IPS-NIHi7 (cell line): ENCODE measurements at regions not wholly inside any gene's neighbourhood (a gene's known extent, or its start where the extent isn't known, plus 50 kb on each side); places are given as distances from the start of the nearest gene placed in this dataset.

ENCODE experiments used
- DNase-seq: peaks from one replicate; pipeline ENCODE4 v3.0.0; 2012; ENCODE audit warnings: mixed read lengths; ENCODE audit errors: extremely low spot score

DNA sequence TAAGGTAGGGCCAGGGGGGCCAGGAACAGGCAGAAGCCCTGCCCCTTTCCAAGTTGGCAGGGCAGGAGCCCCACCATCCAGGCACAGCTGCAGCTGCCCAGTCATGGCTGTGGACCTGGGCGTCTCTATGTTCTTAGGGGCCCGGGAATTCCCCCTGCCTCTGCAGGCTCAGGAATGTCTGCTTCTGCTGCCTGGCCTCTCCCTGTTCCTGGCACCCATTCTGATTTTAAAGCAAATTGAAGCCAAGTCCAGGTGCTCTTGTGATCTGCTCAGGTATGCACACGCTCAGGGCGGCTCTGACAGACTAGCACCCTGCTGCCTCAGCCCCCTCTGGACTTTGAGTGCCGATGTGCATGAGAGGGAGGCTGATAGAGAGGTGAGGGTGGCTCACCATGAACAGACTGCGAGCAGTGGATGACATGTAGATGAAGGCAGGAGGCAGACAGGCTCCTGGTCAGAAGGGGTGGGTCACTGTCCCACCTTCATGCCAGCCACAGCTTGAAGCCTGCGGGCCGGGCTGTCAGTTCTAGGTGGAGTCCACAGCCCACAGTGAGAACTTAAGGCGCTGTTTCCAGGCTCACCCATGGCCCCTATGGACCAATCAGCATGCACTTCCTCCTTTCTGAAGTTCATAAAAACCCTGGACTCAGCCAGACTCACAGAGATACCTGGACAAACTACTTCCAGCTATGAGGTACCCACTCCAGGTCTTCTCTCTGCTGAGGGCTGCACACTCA is 747.8 kb upstream of the GBE1 start:
- no peak for DNase-seq

GRCh38 chr3:82506204-82506603 is 744.8 kb upstream of the GBE1 start:
- DNase-seq = no peak

DNA sequence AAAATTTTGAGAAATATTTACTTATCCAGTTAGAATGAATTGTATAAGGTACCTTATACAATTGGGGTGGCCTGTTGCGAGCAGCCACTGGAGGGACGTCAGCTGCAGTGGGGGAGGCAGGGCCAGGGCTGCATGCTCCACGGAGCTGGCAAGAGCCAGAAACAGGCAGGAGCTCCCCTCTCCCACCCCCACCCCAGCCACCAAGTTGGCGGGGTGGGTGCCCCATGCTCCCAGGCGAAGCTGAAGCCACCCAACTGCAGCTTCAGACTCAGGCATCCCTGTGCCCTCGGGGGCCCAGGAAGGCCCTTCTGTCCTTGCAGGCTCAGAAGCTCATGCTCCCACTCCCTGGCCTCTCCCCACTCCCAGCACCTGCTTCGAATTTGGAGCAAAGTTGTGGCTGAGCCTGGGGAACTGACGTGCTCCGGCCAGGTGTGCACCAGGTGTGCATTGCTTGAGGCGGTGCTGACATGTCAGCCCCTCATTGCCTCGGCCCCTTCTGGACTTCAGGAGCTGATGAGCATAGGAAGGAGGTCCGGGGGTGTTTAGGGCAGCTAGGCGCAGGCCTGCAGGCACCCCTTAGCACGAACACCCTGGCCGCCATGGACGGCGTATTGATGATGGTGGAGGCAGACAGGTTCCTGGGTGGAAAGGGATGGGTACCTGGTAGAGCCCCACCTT is 743.8 kb upstream of the GBE1 start:
- DNase-seq = no peak

DNA sequence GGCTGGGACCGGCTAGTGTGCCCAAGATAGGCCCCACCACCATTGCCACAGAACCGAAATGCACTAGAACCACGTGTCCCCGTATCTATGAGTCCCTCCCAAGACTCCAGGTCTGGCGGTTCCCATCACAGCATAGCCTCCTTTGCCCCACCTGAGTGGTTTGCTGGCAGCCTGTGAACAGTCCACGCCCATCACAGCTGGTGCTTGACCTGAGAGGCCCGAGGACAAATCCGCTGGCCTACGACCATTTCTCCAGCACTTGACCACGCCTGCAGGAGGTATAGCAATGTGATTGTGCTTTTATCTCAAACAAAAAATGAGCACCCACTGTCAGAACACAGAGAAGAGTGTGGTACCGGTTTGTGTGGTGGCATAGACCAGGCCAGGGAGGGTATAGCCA is 736.7 kb upstream of the GBE1 start:
- DNase-seq = no peak

DNA sequence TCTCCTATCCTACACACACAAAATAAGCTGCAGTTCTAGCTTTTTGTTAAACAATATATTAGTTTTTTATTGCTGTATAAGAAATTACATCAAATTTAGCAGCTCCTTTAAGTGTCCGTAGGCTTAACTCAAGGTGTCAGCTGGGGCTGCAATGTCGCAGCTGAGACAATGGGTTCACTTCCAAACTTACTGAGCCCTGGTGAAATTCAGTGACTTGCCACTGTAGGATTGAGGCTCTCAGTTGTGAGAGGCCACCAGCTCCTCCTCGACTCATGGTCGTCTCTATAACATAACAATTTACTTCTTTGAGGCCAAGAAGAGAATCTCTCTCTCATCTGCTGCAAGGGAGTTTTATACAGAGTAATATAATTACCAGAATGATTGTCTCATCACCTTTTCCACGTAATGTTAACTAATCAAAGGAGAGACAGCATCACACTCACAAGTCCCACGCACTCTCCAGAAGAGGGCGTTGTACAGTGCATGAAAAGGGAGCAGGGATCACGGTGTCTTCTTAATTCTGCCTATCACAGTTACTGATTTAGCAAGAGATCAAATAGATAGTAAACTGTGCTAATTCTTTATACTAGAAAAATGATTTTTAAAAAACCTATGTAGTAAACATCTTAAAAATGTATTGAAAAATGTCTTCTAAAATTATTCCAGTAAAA is 735.6 kb upstream of the GBE1 start:
- peak; percentile 43 for DNase-seq

DNA sequence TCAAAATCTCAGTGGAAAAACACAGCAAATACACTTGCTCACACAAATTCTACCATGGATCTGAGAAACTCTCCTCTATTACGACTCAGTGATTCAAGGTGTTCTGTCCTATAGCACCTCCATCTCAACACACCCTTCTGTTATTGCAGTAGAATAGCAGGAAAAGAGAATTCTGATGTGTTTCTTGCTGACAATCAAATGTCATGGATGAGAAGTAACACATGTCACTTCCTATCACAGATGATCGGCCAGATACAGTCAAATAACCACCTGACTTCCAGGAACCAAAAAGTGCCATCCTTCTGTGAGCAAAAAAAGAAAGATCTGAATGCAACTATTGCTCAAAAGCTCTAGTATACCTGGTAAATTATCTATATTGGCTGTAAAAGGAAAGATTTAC is 734.2 kb upstream of the GBE1 start:
- DNase-seq = no peak

- DNase-seq = no peak
These were observed 733.6 kb upstream of the GBE1 start for GRCh38 chr3:82494977-82495489.

GRCh38 chr3:82493858-82494257 is 732.4 kb upstream of the GBE1 start:
- no peak for DNase-seq

- no peak for DNase-seq
These were observed 713.9 kb upstream of the GBE1 start for GRCh38 chr3:82475306-82475705.

DNA sequence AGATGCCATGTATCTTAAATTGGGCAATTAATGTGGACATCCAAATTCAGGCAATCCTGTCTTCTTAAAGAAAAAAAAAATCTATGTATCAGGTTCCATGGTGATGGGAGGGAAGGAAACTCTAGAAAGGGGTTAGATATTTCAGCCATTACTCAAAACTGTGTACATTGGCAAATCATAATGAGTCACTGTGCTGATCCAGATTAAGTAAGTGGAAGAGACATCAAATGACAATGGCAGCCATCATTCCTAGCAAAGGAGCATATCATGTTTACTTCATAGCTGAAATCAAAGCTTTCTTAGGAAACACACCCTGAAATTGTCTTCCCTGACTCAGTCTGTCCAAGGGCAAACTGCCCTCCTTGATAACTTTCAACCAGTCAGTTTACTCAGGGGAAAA is 713.3 kb upstream of the GBE1 start:
- DNase-seq = no peak

- DNase-seq = no peak
These were observed 712.6 kb upstream of the GBE1 start for GRCh38 chr3:82473864-82474541.

DNA sequence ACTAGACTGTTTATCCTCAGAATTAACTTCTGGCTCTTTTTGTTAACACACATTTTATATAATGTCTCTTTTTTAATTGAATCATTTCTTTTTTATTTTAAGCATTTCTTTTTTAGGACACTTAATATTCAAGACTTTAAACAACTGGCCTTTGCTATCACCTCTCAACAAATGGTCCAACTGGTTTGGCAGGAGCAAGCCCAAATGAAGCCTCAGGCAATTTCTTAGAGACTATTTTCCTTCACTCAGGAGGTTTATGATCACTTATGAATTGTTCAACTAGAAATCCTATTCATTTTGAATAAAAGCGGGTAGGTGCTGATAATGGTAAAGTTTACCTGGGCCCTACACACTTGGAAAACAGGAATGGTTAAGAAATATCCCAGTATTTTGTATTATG is 705.6 kb upstream of the GBE1 start:
- DNase-seq = no peak

GRCh38 chr3:82462977-82463376 is 701.5 kb upstream of the GBE1 start:
- no peak for DNase-seq

DNA sequence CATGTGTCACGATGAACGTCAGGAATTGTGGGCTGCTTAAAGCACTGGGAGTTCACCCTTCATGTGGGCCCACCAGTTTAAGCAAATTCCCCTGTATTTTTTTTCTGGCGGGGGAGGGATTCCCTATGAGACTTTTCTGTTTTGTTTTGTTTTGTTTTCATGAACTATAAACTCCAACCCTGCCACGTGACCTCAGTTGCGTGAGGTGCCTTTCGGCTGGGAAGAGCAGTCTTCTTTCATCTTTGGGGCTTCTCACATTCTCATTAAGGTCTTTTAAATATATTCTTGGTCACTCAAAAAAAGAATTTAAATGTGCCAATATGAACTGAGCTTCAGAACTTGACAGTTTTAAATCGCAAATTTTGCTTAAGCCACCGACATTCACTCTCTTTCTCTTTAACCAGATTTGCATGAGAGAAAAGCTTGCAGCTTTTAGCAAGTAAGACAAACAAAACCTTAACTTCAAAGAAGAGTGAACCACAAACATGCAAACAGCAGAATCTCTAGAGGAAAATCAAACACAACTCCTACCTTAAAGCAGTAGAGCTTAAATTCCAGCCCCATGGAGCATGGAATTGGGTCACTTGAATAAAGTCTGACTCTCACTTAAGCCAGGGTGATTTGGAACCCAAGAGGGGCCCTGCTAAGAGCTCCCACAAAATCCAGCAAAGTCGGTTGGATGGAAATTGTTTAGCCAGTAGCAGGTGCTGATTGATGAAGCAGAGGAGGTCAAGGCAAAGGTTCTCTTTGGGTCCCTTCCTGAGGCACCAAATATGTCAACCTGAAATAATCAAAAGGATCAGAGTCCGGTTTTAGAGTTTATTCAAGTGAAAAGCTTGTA is 699.8 kb upstream of the GBE1 start:
- DNase-seq = no peak

GRCh38 chr3:82448320-82448719 is 686.9 kb upstream of the GBE1 start:
- DNase-seq = no peak

DNA sequence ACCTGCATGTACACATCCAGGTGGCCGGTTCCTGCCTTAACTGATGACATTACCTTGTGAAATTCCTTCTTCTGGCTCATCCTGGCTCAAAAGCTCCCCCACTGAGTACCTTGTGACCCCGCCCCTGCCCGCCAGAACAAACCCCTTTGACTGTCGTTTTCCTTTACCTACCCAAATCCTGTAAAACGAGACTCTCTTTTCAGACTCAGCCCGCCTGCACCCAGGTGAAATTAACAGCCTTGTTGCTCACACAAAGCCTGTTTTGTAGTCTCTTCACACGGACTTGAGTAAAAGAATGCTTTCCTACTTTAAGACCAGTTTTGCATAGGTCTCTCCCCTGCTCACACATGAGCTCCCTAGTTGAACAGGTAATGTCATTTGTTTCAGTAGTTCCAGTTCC is 667.4 kb upstream of the GBE1 start:
- peak; percentile 14 for DNase-seq

- no peak for DNase-seq
These were observed 662.5 kb upstream of the GBE1 start for GRCh38 chr3:82424031-82424339.

DNA sequence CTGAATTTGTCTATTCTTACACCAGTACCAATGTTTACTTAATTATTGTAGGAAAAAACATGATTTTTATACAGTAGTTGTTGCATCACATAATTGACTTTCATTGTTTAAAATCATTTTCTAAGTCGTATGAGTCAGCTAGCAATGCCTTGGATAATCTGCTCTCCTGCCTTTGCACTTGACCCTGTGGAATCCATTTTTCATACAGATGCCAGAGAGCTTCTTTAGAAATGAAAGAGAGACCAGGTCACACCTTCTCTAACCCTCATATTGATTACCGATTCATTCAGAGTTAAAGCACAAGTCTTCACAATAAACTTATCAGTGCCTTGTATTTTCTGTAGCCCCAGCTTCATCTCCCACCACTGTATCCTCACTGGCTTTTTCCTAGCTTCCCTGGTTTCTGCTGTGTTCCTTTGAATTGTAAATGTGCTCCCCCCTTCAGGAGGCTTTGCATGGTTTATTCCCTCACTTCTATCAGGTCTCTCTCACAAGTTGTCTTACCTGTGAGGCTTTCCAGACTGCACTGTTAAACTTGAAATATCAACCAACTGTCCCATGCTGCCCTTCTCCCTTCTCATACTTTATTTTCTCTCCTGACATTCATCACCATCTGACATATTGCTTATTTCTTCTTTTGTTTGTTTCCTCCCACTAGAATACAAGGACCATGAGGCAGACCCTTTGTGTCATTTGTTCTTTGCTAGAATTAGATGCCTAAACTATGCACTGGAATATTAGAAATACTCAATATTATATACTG is 662.0 kb upstream of the GBE1 start:
- DNase-seq = no peak

- no peak for DNase-seq
These were observed 655.4 kb upstream of the GBE1 start for GRCh38 chr3:82416830-82417229.

GRCh38 chr3:82416349-82416748 is 654.9 kb upstream of the GBE1 start:
- no peak for DNase-seq

DNA sequence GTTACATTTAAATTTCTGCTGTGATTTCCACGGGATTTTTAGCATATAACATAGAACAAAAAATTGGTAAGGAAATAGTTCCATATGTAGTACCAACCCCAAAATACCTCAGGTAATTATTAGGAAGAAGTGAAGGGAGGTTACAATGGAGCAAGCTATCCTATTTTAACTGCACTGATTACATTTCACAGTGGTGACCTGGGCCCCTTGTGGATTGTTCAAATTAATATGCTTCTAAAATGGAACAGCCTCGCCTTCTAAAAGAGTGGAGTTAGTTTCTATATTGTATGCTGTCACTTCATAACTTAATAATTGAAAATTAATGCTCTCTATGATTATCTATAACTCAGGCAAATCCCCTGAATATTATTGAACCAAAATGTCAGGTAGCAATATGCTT is 651.7 kb upstream of the GBE1 start:
- no peak for DNase-seq
